NCI-H82 (cell line): ENCODE measurements at regions not wholly inside any gene's neighbourhood (a gene's known extent, or its start where the extent isn't known, plus 50 kb on each side); places are given as distances from the start of the nearest gene placed in this dataset.

Source experiments
- DNase-seq: peaks from one replicate; lab custom pipeline; 2025; lab: John Stamatoyannopoulos, UW

DNA sequence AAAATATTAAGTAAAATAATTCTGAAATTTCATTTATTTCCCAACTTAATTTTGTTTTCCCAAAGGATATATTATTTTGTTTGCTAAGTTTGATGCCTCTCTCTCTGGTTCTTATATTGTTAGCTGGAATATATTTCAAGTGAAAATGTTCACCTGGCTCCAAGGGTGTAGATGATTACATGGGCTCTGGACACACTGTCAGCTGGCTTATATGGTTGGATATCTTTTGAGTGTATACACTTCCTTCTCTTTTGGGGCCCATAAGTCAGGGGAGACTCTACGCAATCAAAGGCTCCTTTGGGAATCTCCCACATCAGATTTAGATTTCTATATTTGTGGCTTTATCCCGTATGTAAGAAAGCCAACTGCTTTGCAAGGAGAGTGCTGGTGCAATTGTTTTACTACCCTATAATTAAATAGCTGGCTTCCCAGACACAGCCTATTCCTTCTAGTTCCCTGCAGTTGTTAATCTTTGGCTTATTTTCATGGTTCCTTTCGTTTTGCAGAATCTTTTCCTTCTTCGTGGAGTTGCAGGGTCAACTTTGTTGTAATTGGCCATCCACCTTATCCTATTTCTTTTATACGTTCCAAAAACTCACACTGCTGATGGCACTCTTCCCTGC lies 225.7 kb downstream of the DPH6 start:
- DNase-seq, result no peak

DNA sequence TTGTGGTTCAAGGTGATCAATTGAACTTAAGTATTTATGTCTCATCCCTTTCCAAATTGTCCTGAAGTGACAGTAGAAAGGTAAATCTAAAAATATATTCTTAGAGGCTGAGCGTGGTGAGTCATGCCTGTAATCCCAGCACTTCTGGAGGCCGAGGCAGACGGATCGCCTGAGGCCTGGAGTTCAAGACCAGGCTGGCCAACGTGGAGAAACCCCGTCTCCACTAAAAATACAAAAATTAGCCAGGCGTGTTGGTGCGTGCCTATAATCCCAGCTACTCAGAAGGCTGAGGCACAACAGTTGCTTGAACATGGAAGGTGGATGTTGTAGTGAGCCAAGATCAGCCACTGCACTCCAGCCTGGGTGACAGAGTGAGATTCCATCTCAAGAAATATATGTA lies 226.6 kb downstream of the DPH6 start:
- DNase-seq, result no peak

DNA sequence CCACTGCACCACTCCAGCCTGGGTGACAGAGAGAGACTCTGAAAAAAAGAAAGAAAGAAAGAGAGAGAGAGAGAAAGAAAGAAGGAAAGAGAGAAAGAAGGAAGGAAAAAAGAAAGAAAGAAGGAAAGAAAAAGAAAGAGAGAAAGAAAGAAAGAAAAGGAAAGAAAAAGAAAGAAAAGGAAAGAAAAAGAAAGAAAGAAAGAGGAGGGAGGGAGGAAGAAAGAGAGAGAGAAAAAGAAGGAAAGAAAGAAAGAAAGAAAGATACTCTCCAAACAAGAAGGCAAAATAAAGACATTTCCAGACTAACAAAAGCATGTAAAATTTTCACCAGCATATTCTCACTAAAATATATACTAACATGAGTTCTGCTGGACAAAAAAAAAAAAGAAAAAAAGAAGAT lies 228.7 kb downstream of the DPH6 start:
- DNase-seq, result no peak

DNA sequence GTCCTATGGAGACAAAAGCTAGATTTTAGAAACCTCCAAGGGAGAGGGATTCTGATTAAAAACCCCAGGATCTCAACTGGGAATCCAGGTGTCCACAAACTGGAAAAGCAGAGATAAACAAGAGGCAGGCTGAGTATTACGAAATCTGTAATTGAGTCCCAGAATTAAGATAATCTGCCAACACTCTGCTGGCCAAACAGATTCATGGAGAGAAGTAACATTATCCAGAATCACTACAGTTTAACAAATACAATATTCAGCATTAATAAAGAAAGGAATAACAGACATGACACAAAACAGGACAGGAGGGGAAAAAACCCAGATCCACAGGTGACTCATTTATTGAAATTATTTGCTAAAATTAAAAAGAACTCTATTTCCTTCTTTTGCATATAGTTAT lies 227.2 kb upstream of the NANOGP8 start:
- no peak for DNase-seq

DNA sequence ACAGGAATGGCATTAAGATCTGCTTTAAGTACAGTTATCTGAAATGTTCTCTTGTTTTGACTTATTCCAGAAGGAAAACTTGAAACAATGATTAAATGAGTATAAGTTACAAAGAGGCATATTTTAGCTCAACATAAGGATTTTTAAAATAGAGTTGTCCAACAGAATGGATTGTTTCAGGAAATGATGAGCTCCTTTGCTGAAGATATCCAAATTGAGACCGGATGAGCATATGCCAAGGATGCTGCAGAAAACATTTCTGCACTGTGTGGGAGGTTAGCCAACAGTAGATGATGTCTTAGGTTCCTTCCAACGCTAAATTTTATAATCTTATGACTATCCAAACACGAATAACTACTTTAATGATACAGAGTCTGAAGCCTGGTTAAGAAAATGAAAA lies 226.5 kb upstream of the NANOGP8 start:
- DNase-seq, result no peak

DNA sequence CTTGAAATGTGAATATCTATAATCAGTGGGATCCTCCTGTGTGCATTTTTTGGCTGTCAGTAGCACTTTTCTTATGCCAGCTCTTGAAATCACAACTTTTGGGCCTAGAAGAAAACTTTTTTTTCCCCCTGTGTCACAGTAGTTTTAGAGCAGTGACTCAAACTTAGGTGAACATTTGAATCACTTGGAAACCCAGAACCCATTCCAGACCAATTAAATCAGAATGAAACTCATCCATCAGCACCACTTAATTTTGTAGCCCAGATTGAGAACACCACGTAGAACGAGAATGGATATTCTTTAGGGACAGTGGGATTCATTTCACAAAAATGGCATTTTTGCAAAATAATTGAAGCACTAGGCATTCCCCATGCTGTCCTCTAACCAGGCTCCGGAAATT lies 224.8 kb upstream of the NANOGP8 start:
- no peak for DNase-seq

DNA sequence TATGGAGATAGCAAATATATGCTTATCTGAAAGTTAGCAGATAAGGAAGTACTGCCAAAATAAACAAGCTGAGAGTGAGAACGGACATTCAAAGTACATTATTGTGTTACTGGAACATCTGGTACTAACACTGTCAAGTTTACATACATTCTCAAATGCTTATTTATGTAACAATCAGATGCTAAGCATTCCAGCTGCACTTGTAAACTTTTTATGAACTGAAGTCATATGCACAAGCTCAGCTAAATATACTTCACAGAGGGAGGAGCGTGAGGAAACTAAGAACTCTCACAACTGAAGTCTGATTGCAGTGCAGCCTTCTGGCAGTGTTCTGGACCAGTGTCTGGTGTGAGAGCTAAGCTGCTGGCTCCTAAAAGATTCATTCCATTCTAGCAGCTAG lies 223.7 kb upstream of the NANOGP8 start:
- DNase-seq, result no peak

DNA sequence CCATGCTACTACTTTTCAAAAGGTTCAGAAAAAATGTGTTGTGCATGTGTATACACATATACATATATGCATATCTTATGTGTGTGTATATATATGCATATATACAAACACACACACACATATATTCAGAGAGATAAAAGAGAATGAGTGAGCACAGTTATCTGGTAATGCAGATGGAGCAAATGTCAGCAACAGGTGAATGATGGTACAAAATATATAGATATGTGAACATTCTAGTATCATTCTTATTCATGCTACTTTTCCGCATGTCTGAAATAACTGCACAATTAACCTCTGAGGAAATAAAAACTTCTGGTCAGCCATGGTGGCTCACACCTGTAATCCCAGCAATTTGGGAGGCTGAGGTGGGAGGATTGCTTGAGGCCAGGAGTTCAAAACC lies 222.6 kb upstream of the NANOGP8 start:
- DNase-seq, result no peak

DNA sequence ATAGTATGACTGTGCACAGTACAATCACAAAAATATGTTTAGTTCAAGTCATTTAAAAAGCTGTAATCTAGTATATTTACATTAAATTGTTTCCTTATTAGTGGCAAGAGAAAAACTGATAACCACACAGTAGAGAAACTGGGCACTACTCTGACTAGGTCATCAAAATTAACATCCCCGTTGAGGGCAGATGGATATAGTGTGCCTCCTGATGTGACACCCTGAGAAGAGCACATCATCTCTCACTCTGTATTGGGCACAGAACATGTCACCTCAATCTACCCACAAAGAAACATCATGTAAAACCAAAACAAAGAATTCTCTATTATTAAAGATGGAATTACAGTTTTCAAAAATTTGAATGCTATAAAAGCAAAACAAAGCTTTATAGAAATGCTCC lies 221.9 kb upstream of the NANOGP8 start:
- no peak for DNase-seq

DNA sequence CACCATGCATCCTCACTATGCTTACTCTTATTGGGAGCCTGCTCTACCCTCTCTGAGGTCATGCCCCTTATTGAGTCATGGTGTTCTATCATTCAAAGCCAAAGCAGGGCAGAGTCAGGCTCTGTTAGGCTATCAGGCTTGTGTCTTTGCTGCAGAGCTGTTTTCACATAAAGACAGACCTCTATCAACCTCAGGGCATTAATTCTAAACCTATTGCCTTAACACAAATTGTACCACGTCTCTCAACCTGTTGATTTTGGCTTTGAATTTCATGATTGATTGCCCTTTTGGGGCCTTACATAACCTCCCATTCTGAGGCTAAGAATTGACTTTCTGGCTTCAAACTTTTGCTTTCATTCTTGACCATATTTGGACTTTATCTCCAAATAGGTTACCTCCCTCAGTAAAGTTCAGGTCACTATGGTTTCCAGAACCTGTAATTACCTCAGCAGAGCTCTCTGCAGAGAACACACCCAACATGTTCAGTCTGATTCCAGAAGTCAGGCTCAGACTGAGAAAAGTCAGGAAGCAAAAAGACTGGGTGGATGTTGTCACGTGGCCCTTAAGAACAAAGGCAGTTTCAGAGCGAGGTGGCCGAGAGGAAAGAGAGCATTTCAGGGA lies 221.4 kb upstream of the NANOGP8 start:
- peak; percentile 19 for DNase-seq

DNA sequence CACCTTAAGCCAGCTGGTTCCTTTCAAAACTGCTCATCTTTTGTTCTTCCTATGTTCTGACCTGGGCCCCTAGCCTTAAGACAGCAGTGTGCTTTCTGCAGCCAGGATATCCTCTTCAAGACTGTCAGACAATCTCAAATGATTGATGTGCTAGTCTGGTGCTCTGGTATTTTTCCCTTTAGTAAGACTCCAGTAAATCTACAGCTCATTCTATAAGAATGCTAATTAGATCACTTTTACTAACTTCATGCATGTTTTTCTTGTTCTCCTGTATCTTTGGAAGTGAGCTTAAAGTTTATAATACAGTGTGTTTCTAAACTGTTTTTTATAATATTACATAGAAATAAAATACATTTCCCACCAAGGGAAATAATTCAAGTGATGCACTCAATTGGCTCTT lies 220.9 kb upstream of the NANOGP8 start:
- DNase-seq, result peak; percentile 62

DNA sequence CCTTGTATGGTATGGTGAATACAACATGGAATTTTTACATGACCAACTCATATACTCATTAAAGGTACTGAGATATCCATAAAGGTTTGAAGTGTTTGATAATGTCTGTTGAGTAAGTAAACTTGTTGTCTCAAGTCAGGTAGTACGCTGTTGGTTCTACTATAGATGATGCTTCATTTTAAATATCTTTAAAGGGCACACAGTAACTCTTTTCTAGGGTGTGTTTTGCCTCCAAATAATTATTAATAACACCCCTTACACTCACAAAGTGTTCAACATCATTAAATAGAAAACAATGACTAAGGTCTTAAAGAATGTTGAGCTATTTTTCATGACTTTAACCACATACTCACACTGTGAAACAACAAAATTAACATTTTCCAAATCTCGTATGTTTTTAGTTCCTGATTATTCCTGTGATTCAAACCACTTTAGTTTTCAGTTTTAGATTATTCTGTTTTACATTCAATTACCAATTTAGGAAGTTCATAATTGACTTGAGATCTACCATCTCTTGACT lies 220.0 kb upstream of the NANOGP8 start:
- no peak for DNase-seq

DNA sequence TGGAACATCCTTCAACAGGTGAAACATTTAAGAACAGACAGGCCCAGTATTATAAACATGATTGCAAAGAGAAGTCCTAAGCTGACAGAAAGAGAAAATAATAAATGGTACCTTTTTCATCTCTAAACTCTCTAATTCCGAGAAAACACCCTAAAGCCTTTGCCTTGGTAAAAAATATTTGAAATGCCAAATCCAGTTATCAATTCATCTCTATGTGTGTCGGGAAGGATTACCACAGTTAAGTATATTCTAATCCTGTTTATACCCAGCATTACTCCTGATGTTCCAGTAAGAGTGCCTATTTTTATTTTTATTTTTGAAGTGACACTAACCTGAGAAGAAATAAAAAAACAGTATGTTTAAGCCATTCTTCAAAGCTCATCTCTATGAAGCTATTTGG lies 219.3 kb upstream of the NANOGP8 start:
- peak; percentile 38 for DNase-seq

DNA sequence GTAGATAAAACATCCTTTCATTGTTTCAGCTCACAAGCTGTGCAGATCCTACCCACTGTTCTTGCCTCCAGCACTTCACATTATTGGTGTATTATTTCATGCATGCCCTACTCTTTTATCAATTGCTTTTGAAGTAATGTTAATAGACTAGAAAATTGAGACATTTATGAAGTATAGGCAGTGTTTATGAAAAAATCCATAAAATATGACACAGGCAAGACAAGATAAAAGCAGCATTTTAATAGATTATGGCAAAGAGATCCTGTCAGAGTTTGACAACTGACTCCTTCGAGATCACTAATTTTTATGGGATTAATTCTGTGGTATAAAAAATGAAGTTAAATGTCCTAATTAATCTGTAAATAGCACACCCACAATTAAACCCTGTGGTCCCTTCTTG lies 217.2 kb upstream of the NANOGP8 start:
- no peak for DNase-seq

DNA sequence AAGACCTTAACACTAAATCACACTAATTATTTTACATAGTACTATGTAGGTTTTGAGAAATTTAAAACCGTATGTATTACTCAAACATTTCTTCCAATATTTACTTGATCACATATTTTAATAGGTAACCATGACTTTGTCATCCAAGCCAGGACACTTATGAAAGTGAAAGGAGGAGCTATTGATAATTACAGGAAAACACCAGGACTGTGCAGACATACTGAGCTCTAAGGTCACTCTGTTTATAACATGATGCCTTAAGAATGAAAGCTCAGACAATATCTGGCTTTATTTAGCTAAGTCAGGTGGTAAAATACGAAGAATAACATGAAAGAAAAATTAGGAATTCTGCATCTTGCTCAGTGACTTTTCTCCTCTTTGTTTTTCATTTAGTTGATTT lies 216.0 kb upstream of the NANOGP8 start:
- no peak for DNase-seq

DNA sequence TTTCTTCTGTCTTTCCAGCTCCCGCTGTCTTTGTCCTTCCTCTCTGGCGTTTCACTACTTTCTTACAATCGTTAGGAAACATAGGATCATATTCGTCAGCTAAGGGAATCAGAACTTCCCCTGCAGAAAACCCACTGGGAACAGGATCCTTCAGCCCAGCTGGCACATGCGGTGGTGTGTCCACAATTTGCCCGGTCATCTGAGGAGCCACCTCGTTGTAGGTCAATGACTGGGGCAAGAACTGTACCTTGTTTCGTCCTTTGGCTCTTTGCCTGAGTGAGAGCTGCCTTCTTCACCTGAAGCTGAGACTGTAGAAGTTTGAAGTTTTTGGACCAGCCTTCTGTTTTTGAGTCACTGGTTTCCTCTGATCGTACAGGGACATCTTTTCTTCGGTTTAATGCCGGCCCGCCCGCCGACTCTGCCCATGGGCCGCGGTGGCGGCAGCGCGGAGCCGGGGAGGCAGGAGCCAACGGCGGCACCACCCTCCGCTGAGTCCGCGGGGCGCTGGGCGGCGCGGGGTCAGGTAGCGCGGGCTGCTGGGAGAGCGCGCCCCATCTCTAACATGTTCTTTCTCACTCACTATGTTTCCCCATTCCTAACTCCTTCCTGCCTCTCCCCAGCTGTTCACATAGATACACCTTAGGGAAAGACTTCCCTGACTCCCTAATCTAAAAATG lies 214.1 kb upstream of the NANOGP8 start:
- DNase-seq, result no peak

DNA sequence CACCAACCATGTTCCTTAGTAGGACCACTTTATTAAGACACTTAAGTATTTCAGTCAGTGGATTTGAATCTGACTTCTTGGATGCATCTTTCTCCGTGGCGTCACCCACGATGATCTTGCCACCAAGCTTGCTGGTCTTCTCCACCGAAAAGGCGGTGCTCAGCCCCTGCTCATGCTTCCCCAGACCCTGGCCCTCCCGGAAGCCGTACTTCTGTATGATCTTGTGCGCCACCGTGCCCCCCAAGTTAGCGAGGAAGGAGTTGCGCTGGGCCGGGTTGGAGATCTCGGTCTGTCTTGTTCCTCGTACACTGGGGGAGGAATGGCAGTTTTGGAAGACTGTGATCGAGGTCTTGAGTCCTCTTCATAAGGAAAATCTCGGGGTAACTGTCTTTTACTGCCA lies 213.4 kb upstream of the NANOGP8 start:
- DNase-seq, result no peak

DNA sequence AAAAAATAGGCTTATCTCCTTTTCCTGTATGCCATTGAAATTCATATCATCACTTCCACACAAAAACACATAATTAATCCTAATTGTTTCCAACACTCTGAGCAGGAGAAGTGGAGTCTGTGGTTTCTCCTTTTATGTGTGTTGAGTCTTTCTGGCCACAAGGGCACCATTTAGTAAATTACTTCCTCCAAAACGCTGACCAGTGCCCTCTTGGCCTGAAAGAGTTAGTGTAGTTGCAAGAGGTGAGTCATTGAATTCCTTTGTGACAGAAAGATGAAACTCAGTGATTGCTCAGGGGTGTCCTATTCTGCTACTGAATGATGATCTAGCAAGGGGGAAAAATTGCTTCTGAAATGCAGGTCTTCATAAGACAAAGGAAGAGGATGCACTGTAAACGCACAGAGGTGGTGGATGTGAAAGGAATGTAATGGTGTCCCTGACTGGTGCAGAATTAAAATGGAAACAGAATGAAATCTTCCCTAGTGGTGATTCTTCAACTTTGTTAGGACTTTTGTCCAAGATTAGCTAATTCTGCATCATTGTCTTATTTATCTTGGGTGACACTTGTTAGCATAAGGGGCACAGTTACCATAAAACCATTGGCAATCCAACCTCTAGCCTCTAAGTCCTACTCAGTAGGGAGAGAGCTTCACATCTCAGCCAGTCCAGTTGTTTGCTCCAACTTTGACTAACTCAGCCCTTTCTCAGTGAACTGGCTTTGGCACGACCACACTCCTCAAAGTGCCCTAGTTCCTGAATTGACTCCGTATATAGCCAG lies 208.4 kb upstream of the NANOGP8 start:
- no peak for DNase-seq

DNA sequence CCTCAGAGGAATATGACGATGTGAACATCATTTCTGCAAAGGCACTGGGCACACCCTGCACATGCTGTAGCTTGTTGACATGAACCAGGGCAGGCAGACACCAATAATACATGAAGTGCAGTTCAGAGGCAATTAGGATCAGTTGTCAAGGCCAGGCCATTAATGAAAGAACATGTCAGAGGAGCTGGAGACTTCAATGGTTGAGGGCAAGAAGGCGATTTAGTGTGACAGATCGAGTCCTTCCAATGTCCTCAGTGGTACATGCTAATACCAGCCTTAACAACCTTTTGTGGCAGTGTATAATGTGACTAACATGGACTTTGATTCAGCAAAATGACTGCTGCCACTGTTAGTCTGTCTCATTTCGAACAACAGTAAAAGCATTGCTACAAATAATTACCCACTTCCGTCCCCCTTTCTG lies 205.2 kb upstream of the NANOGP8 start:
- peak; percentile 42 for DNase-seq

DNA sequence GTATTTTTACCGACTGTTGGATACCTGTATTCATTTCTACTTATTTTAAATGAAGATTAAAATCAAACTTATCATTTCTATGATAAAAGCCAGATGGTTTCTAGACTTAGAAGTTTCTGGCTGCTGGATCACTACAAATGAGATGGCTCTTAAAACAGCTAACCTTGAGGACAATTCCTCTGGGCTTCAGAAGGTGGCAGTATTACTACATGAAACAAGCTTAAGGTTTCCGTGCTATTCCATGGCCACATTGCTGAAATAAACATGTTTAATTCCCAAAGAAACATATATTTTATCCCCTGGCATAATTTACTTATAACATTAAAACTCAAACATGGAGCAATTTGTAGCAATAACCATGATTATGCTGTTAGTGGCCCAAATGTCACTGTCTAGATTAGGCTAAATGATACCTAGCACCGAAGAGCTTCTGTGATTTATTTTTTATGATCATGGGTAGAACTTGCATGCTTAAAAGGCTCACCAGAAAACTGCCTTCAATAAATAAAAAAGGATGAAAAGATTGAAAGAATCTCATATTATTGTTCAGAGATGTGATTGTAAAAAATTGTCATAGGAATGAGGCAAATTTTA lies 204.0 kb upstream of the NANOGP8 start:
- DNase-seq, result peak; percentile 72

DNA sequence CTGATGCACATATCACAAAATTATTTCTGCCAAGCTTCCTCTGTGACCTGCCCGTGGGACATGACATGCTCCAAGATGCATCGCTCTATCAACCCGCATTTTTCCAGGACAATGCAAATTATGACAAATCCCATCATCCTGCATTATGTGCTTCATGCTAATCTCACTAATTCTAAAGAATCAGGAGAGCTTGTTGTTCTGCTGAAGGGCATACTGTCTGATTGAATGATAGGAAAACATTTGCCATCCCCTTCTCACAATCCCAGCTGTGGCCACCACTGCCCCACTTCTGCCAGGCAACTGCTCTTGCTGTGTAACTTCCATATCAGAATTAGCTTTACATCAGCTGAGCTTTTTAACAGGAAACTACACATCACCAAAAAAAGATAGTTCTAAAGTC lies 203.5 kb upstream of the NANOGP8 start:
- DNase-seq, result no peak

DNA sequence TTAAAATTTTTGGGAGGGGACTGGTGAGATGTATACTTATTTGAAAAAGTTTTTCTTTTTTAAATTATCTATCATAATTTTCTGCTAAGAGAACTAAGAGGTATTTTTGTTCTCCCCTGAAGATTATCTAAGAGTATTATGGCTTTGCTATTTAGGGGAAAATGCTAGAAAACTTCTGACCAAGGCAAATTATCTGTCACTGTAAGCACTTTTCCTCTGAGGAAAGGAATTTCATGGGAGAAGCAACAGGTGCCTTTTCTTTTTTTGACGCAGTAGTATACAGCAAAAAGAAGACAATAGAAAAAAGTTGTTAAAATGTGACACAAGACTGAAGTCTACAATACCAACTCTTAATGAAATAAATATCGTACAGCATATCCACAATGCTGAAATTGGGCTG lies 201.6 kb upstream of the NANOGP8 start:
- no peak for DNase-seq
